Keratinocyte (primary cell): ENCODE measurements at regions not wholly inside any gene's neighbourhood (a gene's known extent, or its start where the extent isn't known, plus 50 kb on each side); places are given as distances from the start of the nearest gene placed in this dataset.

Source experiments
- CTCF ChIP-seq, 3 experiments: IDR thresholded peaks in 1 of 3; conservative IDR thresholded peaks in 1 of 3; optimal IDR thresholded peaks in 1 of 3; 2 replicates in 2 of 3; 3 replicates in 1 of 3; pipeline versions ENCODE3 to v1.5.1; 2011; ENCODE audit warnings: low read length in 3 of 3, mild to moderate bottlenecking in 3 of 3, moderate library complexity in 2 of 3, control low read depth in 1 of 3, inconsistent platforms in 1 of 3; ENCODE audit not compliant: insufficient read depth in 2 of 3; ENCODE audit errors: extremely low read depth in 1 of 3
- EZH2 ChIP-seq: IDR thresholded peaks from one replicate; pipeline ENCODE4 v1.6.1; 2012; ENCODE audit warnings: inconsistent platforms, mild to moderate bottlenecking, low read length, moderate library complexity

- TF ChIP-seq CTCF (optimal IDR thresholded peaks at IDR 0.05 in 1 of 3, IDR thresholded peaks at IDR 0.05 in 1 of 3, conservative IDR thresholded peaks at IDR 0.05 in 1 of 3; ENCODE audit: extremely low read depth in 1 of 3, insufficient read depth in 2 of 3, low read length in 3 of 3) (no peak), EZH2 (no peak)
Observed at GRCh38 chr2:57834666-57835065, 211.9 kb upstream of the VRK2 start.
